Mammary epithelial cell (primary cell): ENCODE measurements at regions not wholly inside any gene's neighbourhood (a gene's known extent, or its start where the extent isn't known, plus 50 kb on each side); places are given as distances from the start of the nearest gene placed in this dataset.

ENCODE experiments used
- EZH2 ChIP-seq: IDR thresholded peaks from 2 replicates; pipeline ENCODE4 v1.6.1; 2012; ENCODE audit warnings: low read length, inconsistent platforms, borderline replicate concordance
- TF ChIP-seq, protein P1 (sequence below), 2 donors: IDR thresholded peaks in 1 of 2; conservative IDR thresholded peaks in 1 of 2; 2 replicates each; pipeline ENCODE4 v1.5.1; 2011 to 2012; ENCODE audit warnings: inconsistent platforms in 2 of 2, low read length in 2 of 2, mild to moderate bottlenecking in 2 of 2, control low read depth in 1 of 2, low read depth in 1 of 2; ENCODE audit not compliant: insufficient read depth in 1 of 2; ENCODE audit errors: extremely low read depth in 1 of 2

DNA sequence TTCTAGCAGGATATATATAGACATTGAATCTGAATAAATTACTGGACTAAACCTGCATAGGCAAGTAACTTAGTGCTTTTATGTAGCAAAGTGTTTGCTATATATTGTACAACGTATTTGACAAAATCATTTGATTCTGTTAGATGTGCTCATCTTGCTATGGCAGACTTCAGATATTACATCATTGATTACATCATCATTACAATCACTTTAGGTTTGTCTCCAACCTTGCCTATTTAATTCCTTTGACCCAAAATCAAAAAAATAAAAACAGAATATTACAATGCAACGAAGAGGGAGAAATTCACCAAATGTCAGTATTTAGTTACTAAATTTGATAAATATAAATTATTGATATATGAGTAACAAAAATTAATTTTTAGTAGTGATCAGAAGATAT, 155.7 kb upstream of the STEAP1 start:
- TF ChIP-seq, protein P1, sequence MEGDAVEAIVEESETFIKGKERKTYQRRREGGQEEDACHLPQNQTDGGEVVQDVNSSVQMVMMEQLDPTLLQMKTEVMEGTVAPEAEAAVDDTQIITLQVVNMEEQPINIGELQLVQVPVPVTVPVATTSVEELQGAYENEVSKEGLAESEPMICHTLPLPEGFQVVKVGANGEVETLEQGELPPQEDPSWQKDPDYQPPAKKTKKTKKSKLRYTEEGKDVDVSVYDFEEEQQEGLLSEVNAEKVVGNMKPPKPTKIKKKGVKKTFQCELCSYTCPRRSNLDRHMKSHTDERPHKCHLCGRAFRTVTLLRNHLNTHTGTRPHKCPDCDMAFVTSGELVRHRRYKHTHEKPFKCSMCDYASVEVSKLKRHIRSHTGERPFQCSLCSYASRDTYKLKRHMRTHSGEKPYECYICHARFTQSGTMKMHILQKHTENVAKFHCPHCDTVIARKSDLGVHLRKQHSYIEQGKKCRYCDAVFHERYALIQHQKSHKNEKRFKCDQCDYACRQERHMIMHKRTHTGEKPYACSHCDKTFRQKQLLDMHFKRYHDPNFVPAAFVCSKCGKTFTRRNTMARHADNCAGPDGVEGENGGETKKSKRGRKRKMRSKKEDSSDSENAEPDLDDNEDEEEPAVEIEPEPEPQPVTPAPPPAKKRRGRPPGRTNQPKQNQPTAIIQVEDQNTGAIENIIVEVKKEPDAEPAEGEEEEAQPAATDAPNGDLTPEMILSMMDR (conservative IDR thresholded peaks at IDR 0.05 in 1 of 2, IDR thresholded peaks at IDR 0.05 in 1 of 2; ENCODE audit: extremely low read depth in 1 of 2, insufficient read depth in 1 of 2, low read depth in 1 of 2, low read length in 2 of 2) = no peak
- no peak for TF ChIP-seq EZH2
